SK-N-SH treated with all-trans-retinoic acid at 6 μM for 48 hours (cell line): ENCODE measurements at regions not wholly inside any gene's neighbourhood (a gene's known extent, or its start where the extent isn't known, plus 50 kb on each side); places are given as distances from the start of the nearest gene placed in this dataset.
A peak's percentile ranks its signal among the peaks of the same experiment; 100 is the strongest.

Experiments
- ATAC-seq: fragments of 200-7000 bp; cut with Tn5 transposase; 3 replicates; pipeline ENCODE4 v1.9.1; 2020; ENCODE audit warnings: mild to moderate bottlenecking, moderate library complexity
- ARNTL ChIP-seq: fragments of 450-650 bp; formaldehyde crosslinking; IDR thresholded peaks from 2 replicates; pipeline ENCODE4 v1.5.0; 2020; ENCODE audit warnings: low read depth, mild to moderate bottlenecking, moderate library complexity, borderline replicate concordance
- BACH2 ChIP-seq: fragments of 250-450 bp; sonication (Bioruptor Pico); IDR thresholded peaks from 2 replicates; pipeline ENCODE4 v1.9.0; 2021; ENCODE audit warnings: mild to moderate bottlenecking, borderline replicate concordance
- CSDC2 ChIP-seq: fragments of 250-450 bp; sonication (Bioruptor Pico); IDR thresholded peaks from 2 replicates; pipeline ENCODE4 v1.5.0; 2020; ENCODE audit warnings: mild to moderate bottlenecking, moderate library complexity
- ESRRG ChIP-seq: fragments of 250-450 bp; sonication (Bioruptor Pico); IDR thresholded peaks from 2 replicates; pipeline ENCODE4 v1.6.1; 2021; ENCODE audit warnings: mild to moderate bottlenecking
- GLIS3 ChIP-seq: fragments of 250-450 bp; sonication (Bioruptor Pico); IDR thresholded peaks from 2 replicates; pipeline ENCODE4 v1.5.0; 2020; ENCODE audit warnings: mild to moderate bottlenecking, moderate library complexity
- ISL1 ChIP-seq: fragments of 250-450 bp; sonication (Bioruptor Pico); IDR thresholded peaks from 2 replicates; pipeline ENCODE4 v2.1.2; 2022; ENCODE audit warnings: mild to moderate bottlenecking, moderate library complexity
- OSR1 ChIP-seq: fragments of 250-450 bp; sonication (Bioruptor Pico); IDR thresholded peaks from 2 replicates; pipeline ENCODE4 v1.8.0; 2022; ENCODE audit warnings: moderate library complexity, mild to moderate bottlenecking, inconsistent platforms
- RARB ChIP-seq: fragments of 250-450 bp; sonication (Bioruptor Pico); IDR thresholded peaks from 2 replicates; pipeline ENCODE4 v1.8.0; 2021; ENCODE audit warnings: mild to moderate bottlenecking, moderate library complexity
- SNAI2 ChIP-seq: fragments of 250-450 bp; sonication (Bioruptor Pico); IDR thresholded peaks from 2 replicates; pipeline ENCODE4 v1.5.0; 2020; ENCODE audit warnings: mild to moderate bottlenecking, moderate library complexity
- TCF4 ChIP-seq: fragments of 250-450 bp; sonication (Bioruptor Pico); IDR thresholded peaks from 2 replicates; pipeline ENCODE4 v1.8.0; 2021; ENCODE audit warnings: mild to moderate bottlenecking, moderate library complexity, borderline replicate concordance
- TOX ChIP-seq: fragments of 250-450 bp; sonication (Bioruptor Pico); IDR thresholded peaks from 2 replicates; pipeline ENCODE4 v1.8.0; 2021; ENCODE audit warnings: mild to moderate bottlenecking, moderate library complexity, borderline replicate concordance
- ZC3H10 ChIP-seq: fragments of 250-450 bp; sonication (Bioruptor Pico); IDR thresholded peaks from 2 replicates; pipeline ENCODE4 v1.5.1; 2021; ENCODE audit warnings: mild to moderate bottlenecking, moderate library complexity
- ZFP3 ChIP-seq: fragments of 250-450 bp; sonication (Bioruptor Pico); IDR thresholded peaks from 2 replicates; pipeline ENCODE4 v1.5.0; 2020; ENCODE audit warnings: mild to moderate bottlenecking, moderate library complexity
- ZFP30 ChIP-seq: fragments of 450-650 bp; formaldehyde crosslinking; IDR thresholded peaks from 2 replicates; pipeline ENCODE4 v1.5.0; 2022; ENCODE audit warnings: mild to moderate bottlenecking, moderate library complexity
- ZNF565 ChIP-seq: fragments of 450-650 bp; formaldehyde crosslinking; conservative IDR thresholded peaks from 2 replicates; pipeline ENCODE4 v1.5.0; 2020; ENCODE audit warnings: low read depth, mild to moderate bottlenecking, moderate library complexity
- ZNF70 ChIP-seq: fragments of 450-650 bp; formaldehyde crosslinking; IDR thresholded peaks from 2 replicates; pipeline ENCODE4 v1.5.0; 2020; ENCODE audit warnings: mild to moderate bottlenecking, moderate library complexity
- ZNF8 ChIP-seq: fragments of 450-650 bp; formaldehyde crosslinking; IDR thresholded peaks from 2 replicates; pipeline ENCODE4 v1.5.0; 2020; ENCODE audit warnings: mild to moderate bottlenecking, moderate library complexity
- TF ChIP-seq, protein P1 (sequence below): fragments of 250-450 bp; sonication (Bioruptor Pico); IDR thresholded peaks from 2 replicates; pipeline ENCODE4 v1.5.0; 2020; ENCODE audit warnings: mild to moderate bottlenecking, moderate library complexity
- TF ChIP-seq, protein P2 (sequence below): fragments of 250-450 bp; sonication (Bioruptor Pico); IDR thresholded peaks from 2 replicates; pipeline ENCODE4 v1.5.1; 2021; ENCODE audit warnings: mild to moderate bottlenecking, moderate library complexity
- TF ChIP-seq, protein P3 (sequence below): fragments of 250-450 bp; sonication (Bioruptor Pico); IDR thresholded peaks from 2 replicates; pipeline ENCODE4 v1.8.0; 2020; ENCODE audit warnings: mild to moderate bottlenecking, moderate library complexity, borderline replicate concordance
- TF ChIP-seq, protein P4 (sequence below): fragments of 250-450 bp; sonication (Bioruptor Pico); IDR thresholded peaks from 2 replicates; pipeline ENCODE4 v1.8.0; 2021; ENCODE audit warnings: low read depth, mild to moderate bottlenecking, moderate library complexity, borderline replicate concordance

DNA sequence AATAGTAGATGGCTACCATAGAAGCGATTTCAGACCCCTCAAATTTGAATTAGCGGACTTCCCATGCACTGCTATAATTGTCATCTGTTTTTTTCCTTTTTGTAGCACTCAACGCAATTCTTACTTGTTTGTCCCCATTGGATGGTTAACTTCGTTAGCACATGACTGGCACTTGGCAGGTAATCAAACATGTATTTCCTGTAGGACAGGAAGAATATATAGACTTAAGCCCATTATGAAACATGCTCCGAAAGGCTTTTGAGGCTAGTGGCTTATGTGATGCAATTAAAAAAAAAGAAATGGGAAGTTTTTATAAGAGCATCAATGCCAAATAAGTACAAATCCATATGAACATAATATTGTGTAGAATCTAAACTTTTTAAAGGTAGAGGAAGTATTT is 301.2 kb downstream of the PSAT1 start:
- TF ChIP-seq, protein P1, sequence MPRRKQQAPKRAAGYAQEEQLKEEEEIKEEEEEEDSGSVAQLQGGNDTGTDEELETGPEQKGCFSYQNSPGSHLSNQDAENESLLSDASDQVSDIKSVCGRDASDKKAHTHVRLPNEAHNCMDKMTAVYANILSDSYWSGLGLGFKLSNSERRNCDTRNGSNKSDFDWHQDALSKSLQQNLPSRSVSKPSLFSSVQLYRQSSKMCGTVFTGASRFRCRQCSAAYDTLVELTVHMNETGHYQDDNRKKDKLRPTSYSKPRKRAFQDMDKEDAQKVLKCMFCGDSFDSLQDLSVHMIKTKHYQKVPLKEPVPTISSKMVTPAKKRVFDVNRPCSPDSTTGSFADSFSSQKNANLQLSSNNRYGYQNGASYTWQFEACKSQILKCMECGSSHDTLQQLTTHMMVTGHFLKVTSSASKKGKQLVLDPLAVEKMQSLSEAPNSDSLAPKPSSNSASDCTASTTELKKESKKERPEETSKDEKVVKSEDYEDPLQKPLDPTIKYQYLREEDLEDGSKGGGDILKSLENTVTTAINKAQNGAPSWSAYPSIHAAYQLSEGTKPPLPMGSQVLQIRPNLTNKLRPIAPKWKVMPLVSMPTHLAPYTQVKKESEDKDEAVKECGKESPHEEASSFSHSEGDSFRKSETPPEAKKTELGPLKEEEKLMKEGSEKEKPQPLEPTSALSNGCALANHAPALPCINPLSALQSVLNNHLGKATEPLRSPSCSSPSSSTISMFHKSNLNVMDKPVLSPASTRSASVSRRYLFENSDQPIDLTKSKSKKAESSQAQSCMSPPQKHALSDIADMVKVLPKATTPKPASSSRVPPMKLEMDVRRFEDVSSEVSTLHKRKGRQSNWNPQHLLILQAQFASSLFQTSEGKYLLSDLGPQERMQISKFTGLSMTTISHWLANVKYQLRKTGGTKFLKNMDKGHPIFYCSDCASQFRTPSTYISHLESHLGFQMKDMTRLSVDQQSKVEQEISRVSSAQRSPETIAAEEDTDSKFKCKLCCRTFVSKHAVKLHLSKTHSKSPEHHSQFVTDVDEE (CRISPR knock-in tag) = no peak
- TF ChIP-seq BACH2 (CRISPR knock-in tag) (no peak), ZFP30 (no peak), ESRRG (CRISPR knock-in tag) (no peak), RARB (CRISPR knock-in tag) (no peak), OSR1 (no peak), TCF4 (no peak), ZNF565 (CRISPR knock-in tag) (no peak), SNAI2 (no peak), ZFP3 (CRISPR knock-in tag) (no peak), ZNF70 (CRISPR knock-in tag) (no peak), TOX (CRISPR knock-in tag) (no peak), ZC3H10 (CRISPR knock-in tag) (no peak), CSDC2 (CRISPR knock-in tag) (no peak)
- TF ChIP-seq, protein P2, sequence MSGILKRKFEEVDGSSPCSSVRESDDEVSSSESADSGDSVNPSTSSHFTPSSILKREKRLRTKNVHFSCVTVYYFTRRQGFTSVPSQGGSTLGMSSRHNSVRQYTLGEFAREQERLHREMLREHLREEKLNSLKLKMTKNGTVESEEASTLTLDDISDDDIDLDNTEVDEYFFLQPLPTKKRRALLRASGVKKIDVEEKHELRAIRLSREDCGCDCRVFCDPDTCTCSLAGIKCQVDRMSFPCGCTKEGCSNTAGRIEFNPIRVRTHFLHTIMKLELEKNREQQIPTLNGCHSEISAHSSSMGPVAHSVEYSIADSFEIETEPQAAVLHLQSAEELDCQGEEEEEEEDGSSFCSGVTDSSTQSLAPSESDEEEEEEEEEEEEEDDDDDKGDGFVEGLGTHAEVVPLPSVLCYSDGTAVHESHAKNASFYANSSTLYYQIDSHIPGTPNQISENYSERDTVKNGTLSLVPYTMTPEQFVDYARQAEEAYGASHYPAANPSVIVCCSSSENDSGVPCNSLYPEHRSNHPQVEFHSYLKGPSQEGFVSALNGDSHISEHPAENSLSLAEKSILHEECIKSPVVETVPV (CRISPR knock-in tag) = no peak
- TF ChIP-seq, protein P3, sequence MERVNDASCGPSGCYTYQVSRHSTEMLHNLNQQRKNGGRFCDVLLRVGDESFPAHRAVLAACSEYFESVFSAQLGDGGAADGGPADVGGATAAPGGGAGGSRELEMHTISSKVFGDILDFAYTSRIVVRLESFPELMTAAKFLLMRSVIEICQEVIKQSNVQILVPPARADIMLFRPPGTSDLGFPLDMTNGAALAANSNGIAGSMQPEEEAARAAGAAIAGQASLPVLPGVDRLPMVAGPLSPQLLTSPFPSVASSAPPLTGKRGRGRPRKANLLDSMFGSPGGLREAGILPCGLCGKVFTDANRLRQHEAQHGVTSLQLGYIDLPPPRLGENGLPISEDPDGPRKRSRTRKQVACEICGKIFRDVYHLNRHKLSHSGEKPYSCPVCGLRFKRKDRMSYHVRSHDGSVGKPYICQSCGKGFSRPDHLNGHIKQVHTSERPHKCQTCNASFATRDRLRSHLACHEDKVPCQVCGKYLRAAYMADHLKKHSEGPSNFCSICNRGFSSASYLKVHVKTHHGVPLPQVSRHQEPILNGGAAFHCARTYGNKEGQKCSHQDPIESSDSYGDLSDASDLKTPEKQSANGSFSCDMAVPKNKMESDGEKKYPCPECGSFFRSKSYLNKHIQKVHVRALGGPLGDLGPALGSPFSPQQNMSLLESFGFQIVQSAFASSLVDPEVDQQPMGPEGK (CRISPR knock-in tag) = no peak
- TF ChIP-seq, protein P4, sequence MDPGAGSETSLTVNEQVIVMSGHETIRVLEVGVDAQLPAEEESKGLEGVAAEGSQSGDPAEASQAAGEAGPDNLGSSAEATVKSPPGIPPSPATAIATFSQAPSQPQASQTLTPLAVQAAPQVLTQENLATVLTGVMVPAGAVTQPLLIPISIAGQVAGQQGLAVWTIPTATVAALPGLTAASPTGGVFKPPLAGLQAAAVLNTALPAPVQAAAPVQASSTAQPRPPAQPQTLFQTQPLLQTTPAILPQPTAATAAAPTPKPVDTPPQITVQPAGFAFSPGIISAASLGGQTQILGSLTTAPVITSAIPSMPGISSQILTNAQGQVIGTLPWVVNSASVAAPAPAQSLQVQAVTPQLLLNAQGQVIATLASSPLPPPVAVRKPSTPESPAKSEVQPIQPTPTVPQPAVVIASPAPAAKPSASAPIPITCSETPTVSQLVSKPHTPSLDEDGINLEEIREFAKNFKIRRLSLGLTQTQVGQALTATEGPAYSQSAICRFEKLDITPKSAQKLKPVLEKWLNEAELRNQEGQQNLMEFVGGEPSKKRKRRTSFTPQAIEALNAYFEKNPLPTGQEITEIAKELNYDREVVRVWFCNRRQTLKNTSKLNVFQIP (CRISPR knock-in tag) = no peak
- ATAC-seq = no peak

DNA sequence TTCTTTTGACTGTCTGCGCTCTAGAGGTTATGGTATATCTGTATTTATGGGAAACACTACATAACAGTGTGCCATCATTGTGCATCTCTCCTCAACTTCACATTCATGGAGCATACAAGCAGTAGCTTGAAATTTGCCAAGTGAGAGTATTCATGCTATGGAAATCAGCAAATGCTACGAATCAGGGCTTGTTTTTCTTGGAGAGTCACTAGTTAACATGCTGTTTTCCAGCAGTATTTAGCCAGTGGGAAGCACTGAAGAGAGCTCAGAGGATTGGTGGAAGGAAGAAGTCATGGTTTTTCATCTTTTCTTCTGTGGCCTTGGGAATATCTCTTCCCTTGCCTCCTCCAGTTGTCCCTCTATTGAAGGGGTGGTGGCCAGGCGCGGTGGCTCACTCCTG is 303.0 kb downstream of the PSAT1 start:
- TF ChIP-seq ZNF8 (CRISPR knock-in tag) (no peak), BACH2 (CRISPR knock-in tag) (no peak), TOX (CRISPR knock-in tag) (no peak), ARNTL (CRISPR knock-in tag) (no peak), ZFP30 (no peak), ESRRG (CRISPR knock-in tag) (no peak), TCF4 (no peak), RARB (CRISPR knock-in tag) (no peak), CSDC2 (CRISPR knock-in tag) (no peak), GLIS3 (CRISPR knock-in tag) (no peak), SNAI2 (no peak), ZNF70 (CRISPR knock-in tag) (no peak), ZFP3 (CRISPR knock-in tag) (no peak), ZC3H10 (CRISPR knock-in tag) (no peak)
- TF ChIP-seq, protein P2 (CRISPR knock-in tag) = no peak
- TF ChIP-seq, all 23 proteins: peak for 0
- ATAC-seq = no peak

DNA sequence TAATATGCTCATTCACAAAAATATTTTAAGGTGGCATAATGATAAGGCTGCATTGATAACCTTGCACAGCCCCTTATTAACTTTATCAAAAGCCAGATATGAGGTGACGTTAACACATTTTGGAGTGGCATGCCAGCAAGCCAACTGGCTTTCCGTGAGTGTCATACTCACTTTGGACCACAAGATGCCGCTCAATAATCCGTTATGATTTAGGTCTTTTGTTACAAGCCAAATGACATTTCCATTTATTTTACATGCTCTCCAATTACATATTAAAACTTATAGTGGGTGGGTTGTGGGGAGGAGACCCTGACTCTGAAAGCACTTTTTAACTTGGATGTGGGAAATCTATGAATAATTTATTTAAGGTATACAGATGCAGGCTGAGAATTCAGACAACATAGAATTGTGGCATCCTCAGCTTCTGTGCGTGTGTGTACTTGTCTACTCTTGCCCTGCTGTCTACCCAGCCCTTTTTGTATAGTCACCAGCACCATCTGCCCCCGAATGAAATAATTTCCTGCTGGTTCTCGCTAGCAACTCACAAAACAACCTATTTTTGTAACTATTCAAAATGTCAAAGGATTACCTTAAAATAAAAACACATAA is 305.1 kb downstream of the PSAT1 start:
- ATAC-seq = peak; percentile 72
- TF ChIP-seq, protein P4 (CRISPR knock-in tag) = no peak
- TF ChIP-seq TCF4 (no peak), CSDC2 (CRISPR knock-in tag) (no peak), ZC3H10 (CRISPR knock-in tag) (no peak), ISL1 (CRISPR knock-in tag) (no peak), BACH2 (CRISPR knock-in tag) (no peak)
